AG08396 (cell line): ENCODE measurements at regions not wholly inside any gene's neighbourhood (a gene's known extent, or its start where the extent isn't known, plus 50 kb on each side); places are given as distances from the start of the nearest gene placed in this dataset.
A peak's percentile ranks its signal among the peaks of the same experiment; 100 is the strongest.

Experiments
- DNase-seq: peaks from one replicate; pipeline ENCODE4 v3.0.0; 2012; ENCODE audit warnings: low spot score, mixed read lengths

GRCh38 chr13:107331359-107331758 lies 763.4 kb upstream of the ARGLU1 start:
- no peak for DNase-seq

DNA sequence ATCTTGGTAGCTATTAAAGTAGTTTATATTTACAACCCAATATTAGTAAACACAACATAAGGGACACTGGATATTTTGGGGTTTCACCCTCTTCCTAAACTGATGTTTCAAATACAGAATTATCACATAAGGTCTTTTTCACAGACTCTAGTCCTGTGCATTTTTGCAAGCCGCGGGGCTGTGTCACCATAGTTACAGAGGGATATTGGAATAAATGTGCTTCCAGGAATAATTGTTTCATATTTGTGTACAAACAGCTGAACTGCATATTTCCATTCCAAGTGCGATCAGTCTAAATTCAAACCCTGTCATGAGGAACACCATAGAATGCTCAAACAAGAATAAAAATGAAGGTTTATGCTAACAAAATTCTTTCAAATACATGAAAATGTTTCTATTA lies 762.5 kb upstream of the ARGLU1 start:
- DNase-seq, result no peak

- DNase-seq, result no peak
These were observed 762.1 kb upstream of the ARGLU1 start for GRCh38 chr13:107329991-107330390.

- DNase-seq, result no peak
These were observed 756.7 kb upstream of the ARGLU1 start for GRCh38 chr13:107324416-107325204.

- no peak for DNase-seq
These were observed 754.3 kb upstream of the ARGLU1 start for GRCh38 chr13:107322228-107322627.

- DNase-seq, result no peak
These were observed 737.2 kb upstream of the ARGLU1 start for GRCh38 chr13:107305178-107305577.

DNA sequence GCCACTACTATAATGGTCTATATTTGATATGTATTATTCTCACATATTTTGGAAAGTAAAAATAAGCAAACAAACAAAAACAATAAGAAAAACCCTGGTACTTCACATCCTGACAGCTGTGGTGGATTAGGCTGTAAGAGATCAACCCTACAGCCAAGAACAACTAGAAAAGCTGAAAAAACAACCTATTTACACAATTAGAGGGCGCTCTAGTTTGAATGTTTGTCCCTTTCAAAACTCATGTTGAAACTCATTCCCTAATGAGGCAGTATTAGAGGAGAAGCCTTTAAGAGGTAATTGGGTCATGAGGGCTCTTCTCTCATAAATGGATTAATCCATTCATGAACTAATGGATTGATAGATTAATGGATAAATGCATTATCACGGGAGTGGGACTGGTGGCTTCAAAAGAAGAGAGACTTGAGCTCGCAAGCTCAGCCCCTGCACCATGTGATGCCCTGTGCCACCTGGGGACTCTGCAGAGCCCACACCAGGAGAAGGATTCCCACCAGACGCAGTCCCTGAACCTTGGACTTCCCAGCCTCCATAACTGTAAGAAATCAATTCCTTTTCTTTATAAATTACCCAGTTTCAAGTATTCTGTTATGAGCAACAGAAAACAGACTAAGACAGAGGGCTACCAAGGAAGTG lies 733.9 kb upstream of the ARGLU1 start:
- no peak for DNase-seq

DNA sequence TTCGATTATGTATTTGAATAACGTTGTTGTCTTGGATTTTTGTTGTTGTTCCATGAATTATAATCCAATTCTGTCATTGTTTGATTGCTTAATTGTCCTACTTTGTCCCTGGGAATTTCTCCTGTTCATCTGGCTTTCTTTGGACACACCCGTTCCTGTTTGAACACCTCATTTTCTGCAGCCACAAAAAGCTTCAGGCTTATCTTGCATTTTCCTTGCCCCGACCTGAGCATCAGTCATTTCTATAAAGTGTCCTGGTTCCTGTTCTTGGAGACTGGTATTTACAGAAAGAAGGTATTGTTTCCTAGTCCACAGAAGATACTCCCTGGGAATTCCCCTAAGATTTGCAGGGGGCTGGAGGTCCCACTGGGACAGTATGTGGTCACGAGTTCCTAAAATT lies 731.8 kb upstream of the ARGLU1 start:
- no peak for DNase-seq

GRCh38 chr13:107296804-107297203 lies 728.9 kb upstream of the ARGLU1 start:
- DNase-seq, result no peak

- no peak for DNase-seq
These were observed 727.6 kb upstream of the ARGLU1 start for GRCh38 chr13:107295416-107296140.

GRCh38 chr13:107293924-107294323 lies 726.0 kb upstream of the ARGLU1 start:
- DNase-seq, result no peak

DNA sequence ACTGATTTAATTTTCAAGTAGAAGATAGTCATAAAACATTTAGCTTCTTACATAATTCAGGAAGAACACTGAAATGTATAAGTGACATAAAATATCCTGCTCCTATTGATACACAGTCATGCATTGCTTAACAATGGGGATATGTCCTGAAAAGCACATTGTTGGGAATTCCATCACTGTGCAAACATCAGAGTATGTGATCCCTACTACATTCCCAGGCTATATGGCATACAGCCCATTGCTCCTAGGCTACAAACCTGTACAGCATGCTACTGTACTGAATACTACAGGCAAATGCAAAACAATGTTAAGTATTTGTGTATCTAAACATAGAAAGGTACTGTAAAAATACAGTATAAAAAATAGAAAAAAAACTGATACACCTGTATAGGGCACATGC lies 723.9 kb upstream of the ARGLU1 start:
- DNase-seq, result no peak

DNA sequence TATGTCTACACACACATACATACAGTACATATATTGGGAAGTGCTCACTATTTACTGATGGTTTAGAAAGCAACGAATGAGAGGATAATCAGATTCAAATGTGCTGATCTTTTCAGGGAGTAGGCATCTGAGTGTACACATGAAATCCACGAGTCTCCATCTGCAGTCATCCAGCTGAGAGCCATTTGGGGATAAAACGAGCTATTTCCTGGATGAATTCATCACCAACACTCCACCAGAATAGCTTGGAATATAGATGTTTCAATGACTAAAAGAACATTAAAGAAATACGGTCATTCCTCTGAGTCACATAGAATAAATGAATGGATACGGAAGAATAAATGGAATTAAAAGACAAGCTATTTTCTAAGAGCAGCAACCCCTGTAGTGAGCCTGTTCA lies 721.6 kb upstream of the ARGLU1 start:
- no peak for DNase-seq

- no peak for DNase-seq
These were observed 716.2 kb upstream of the ARGLU1 start for GRCh38 chr13:107284173-107284572.

DNA sequence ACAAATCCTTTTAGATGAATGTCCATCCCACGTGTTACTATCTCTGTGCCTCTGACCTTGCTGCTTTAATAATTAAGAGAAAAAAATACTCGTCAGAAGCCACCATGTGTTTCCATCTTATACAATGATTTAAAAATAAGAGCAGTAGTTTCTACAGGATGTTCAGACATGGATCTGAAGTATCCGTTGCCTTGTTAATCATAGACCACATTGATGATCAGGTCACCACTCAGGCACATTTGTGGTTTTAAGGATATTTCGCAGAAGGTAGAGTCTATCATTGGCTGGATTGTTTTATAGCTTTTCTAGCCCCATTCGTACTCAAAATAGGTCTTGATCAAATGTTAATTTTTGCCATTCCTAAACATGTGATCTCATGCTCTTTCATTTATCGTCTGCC lies 710.0 kb upstream of the ARGLU1 start:
- DNase-seq, result no peak

GRCh38 chr13:107276936-107277335 lies 709.0 kb upstream of the ARGLU1 start:
- DNase-seq, result no peak

DNA sequence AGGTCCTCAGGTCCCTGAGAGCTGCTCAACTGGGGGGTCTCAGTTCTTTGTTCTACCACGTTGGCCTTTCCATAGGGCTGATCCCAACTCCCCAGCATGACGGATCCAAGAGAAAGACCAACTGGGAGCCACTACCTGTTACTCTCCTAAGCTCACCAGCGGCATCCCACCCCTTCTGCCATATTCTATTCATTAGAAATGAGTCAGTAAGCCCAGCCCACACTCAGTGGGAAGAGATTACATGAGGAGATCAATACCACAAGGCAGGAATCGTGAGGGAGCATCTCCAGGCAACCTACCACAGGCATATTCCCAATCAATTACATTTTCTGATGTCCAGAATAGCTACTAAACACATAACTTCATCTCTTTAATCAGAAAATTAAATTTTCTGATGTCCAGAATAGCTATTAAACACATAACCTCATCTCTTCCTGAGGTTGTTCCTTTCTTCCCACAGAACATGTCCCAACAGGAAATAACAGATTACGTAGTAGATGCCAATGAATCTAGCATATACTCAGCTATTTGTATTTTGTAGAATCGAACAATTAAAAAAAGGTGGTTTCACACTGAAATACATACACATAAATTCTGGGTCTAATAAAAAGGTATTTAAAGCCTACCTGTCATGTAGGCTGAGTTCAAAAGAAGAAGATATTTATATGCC lies 708.1 kb upstream of the ARGLU1 start:
- no peak for DNase-seq

DNA sequence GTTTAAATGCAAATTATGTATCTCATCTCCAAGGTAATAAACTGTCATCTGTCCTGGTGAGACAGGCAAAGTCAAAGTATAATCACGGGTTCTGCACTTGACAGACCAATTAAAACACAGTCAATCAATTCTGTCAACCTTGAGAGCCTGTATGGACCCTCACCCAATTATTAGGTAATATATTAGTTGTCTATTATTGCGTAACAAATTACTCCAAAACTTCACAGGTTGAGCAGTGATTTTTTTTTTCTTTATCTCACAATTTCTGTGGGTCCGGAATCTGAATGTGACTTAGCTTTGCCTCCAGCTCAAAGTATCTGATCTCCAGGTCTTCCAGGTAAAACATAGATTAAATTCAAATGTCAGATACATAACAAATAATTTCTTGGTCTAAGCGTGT lies 707.4 kb upstream of the ARGLU1 start:
- DNase-seq, result no peak

DNA sequence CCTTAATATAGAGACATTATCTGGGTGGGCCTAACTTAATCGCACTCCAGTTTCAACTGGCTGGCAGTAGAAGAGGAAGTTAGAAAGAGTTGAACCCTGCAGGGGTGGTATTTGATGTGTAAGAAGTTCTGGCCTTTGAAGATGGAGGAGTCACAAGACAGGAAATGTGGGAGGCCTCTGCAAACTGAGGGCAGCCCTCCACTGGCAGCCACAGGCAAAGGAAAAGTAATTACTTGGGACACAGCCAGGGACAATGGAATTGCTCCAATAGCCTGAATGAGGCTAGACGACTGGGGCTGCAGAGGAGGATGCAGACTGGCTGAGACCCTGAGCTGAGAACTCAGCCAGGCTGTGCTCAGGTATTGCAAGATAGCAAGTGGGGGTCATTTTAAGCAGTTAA lies 703.3 kb upstream of the ARGLU1 start:
- DNase-seq, result no peak

DNA sequence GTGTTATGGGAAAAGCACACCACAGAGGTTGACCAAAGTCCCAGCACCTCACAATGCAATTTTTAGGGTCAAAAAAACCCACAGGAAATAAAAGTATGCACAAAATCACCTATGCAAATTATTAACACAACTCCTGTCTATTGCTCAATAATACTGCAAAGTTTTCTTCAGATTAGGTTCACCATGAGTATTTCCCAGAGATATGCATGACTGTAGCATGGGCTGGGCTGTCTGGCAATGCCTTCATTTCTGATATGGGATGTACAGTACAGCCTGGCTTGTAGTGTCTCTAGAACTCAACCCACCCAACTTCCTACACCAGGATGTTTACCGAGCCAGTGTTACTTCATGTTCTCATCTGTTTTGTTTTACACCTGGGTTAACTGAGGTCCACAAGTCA lies 698.7 kb upstream of the ARGLU1 start:
- DNase-seq, result no peak

DNA sequence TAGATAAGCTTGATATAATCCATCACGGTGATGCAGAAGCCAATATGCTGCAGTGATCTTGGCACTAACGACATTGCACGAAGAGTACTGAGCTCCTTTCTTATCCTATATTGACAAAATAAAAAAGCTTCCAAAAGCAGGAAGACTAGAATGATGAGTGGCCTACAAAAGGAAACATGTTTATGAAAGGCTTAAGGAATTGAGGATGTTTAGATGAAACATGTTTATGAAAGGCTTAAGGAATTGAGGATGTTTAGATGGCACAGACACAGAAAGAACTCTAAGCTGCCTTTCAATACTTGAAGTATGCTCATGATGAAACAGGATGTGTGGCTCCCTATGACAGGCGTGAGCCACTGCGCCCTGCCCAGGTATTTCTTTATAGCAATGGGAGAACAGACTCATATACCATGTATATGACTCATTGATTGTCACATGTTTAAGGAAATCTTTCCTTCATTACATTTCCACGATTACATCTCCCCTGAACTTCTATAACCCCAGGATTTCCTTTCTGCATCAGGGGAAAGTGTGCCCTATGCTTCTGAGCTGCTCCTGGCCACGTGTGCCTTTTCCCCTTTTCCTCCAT lies 690.8 kb upstream of the ARGLU1 start:
- peak; percentile 20 for DNase-seq

GRCh38 chr13:107254392-107254791 lies 686.5 kb upstream of the ARGLU1 start:
- no peak for DNase-seq
